HepG2 (cell line): ENCODE measurements at regions not wholly inside any gene's neighbourhood (a gene's known extent, or its start where the extent isn't known, plus 50 kb on each side); places are given as distances from the start of the nearest gene placed in this dataset.

Experiments used
- BRF2 ChIP-seq: sonication (generic); formaldehyde crosslinking; IDR thresholded peaks from 2 replicates; pipeline ENCODE4 v1.8.1; 2022; ENCODE audit warnings: mild to moderate bottlenecking, missing genetic modification reagents
- EEA1 ChIP-seq: sonication (generic); formaldehyde crosslinking; IDR thresholded peaks from 2 replicates; pipeline ENCODE4 v1.5.1; 2020; ENCODE audit warnings: mild to moderate bottlenecking, missing genetic modification reagents, borderline replicate concordance
- ETV5 ChIP-seq: IDR thresholded peaks from 2 replicates; pipeline ENCODE4 v1.6.1; 2018; ENCODE audit warnings: missing biosample characterization, missing genetic modification reagents, inconsistent platforms, borderline replicate concordance
- MTERF4 ChIP-seq: sonication (generic); formaldehyde crosslinking; IDR thresholded peaks from 2 replicates; pipeline ENCODE4 v1.8.0; 2023; ENCODE audit warnings: mild to moderate bottlenecking, missing genetic modification reagents
- MXD1 ChIP-seq: sonication (generic); formaldehyde crosslinking; IDR thresholded peaks from 2 replicates; pipeline ENCODE4 v1.4.0; 2020; ENCODE audit warnings: mild to moderate bottlenecking, missing genetic modification reagents
- SMARCC2 ChIP-seq: fragments of 450-650 bp; IDR thresholded peaks from 2 replicates; pipeline ENCODE4 v1.6.1; 2017; ENCODE audit warnings: antibody characterized with exemption, mild to moderate bottlenecking
- WIZ ChIP-seq: sonication (generic); formaldehyde crosslinking; IDR thresholded peaks from 2 replicates; pipeline ENCODE4 v1.5.1; 2020; ENCODE audit warnings: mild to moderate bottlenecking, missing genetic modification reagents
- ZC3H4 ChIP-seq: sonication (generic); formaldehyde crosslinking; IDR thresholded peaks from 2 replicates; pipeline ENCODE4 v1.4.0; 2020; ENCODE audit warnings: missing genetic modification reagents, borderline replicate concordance
- ZNF337 ChIP-seq: sonication (generic); formaldehyde crosslinking; IDR thresholded peaks from 2 replicates; pipeline ENCODE4 v1.5.1; 2020; ENCODE audit warnings: missing genetic modification reagents, low read depth, mild to moderate bottlenecking, borderline replicate concordance
- ZNF550 ChIP-seq: sonication (generic); formaldehyde crosslinking; IDR thresholded peaks from 2 replicates; pipeline ENCODE4 v1.4.0; 2020; ENCODE audit warnings: mild to moderate bottlenecking, missing genetic modification reagents, borderline replicate concordance
- ZNF879 ChIP-seq: sonication (generic); formaldehyde crosslinking; IDR thresholded peaks from 2 replicates; pipeline ENCODE4 v1.8.1; 2023; ENCODE audit warnings: missing genetic modification reagents
- TF ChIP-seq, protein P1 (sequence below): sonication (generic); formaldehyde crosslinking; IDR thresholded peaks from 2 replicates; pipeline ENCODE4 v1.4.0; 2020; ENCODE audit warnings: mild to moderate bottlenecking, missing genetic modification reagents

- TF ChIP-seq, protein P1, sequence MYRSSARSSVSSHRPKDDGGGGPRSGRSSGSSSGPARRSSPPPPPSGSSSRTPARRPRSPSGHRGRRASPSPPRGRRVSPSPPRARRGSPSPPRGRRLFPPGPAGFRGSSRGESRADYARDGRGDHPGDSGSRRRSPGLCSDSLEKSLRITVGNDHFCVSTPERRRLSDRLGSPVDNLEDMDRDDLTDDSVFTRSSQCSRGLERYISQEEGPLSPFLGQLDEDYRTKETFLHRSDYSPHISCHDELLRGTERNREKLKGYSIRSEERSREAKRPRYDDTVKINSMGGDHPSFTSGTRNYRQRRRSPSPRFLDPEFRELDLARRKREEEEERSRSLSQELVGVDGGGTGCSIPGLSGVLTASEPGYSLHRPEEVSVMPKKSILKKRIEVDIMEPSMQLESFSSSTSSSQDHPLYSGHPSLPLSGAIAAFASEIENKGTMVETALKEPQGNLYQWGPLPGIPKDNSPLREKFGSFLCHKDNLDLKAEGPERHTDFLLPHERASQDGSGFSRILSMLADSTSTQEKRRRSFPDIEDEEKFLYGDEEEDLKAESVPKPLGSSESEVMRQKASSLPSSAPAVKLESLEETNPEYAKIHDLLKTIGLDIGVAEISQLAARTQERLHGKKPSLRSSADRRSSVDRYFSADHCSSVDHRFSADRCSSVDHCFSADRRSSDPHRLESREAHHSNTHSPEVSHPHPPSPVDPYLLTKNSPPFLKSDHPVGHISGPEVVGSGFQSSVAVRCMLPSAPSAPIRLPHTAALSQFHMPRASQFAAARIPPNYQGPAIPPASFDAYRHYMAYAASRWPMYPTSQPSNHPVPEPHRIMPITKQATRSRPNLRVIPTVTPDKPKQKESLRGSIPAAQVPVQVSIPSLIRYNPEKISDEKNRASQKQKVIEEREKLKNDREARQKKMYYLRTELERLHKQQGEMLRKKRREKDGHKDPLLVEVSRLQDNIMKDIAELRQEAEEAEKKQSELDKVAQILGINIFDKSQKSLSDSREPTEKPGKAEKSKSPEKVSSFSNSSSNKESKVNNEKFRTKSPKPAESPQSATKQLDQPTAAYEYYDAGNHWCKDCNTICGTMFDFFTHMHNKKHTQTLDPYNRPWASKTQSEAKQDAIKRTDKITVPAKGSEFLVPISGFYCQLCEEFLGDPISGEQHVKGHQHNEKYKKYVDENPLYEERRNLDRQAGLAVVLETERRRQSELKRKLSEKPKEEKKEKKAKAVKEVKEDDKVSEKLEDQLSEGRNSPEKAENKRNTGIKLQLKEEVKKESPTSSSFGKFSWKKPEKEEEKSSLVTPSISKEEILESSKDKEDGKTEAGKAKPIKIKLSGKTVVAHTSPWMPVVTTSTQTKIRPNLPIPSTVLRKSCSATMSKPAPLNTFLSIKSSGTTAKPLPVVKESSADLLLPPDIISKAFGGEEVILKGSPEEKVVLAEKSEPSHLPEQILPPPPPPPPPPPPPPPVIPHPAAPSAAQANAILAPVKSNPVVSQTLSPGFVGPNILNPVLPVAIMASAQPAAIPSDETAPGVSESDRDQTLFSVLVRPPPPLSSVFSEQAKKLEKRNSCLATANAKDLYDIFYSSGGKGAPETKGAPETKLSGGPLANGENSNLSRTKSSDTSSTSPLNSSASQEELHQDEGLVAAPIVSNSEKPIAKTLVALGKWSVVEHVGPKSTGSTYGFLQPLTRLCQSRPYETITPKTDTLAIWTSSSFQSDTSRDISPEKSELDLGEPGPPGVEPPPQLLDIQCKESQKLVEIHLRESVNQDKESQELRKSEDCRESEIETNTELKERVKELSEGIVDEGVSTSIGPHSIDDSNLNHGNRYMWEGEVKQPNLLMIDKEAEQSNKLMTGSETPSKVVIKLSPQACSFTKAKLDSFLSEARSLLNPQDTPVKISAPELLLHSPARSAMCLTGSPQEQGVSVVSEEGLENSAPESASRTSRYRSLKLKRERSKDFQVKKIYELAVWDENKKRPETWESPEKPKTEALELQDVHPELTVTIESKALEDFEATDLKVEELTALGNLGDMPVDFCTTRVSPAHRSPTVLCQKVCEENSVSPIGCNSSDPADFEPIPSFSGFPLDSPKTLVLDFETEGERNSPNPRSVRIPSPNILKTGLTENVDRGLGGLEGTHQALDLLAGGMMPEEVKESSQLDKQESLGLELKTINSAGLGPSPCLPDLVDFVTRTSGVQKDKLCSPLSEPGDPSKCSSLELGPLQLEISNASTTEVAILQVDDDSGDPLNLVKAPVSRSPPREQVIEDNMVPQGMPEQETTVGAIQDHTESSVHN = no peak
- TF ChIP-seq ZNF879 (CRISPR knock-in tag) = no peak
- no peak for TF ChIP-seq BRF2 (CRISPR knock-in tag)
- TF ChIP-seq ZNF550 (CRISPR knock-in tag) = no peak
- TF ChIP-seq ZC3H4 = no peak
- 0 out of 2 replicates have a peak, but pooled peaks have one; percentile 61 for TF ChIP-seq EEA1 (CRISPR knock-in tag)
- TF ChIP-seq SMARCC2 = no peak
- TF ChIP-seq MXD1 (CRISPR knock-in tag) = no peak
- TF ChIP-seq ETV5 (CRISPR knock-in tag) = peak; percentile 28; the same call in 1 of the 2 replicates
- no peak; the same call in 1 of the 2 replicates for TF ChIP-seq MTERF4 (CRISPR knock-in tag)
- no peak for TF ChIP-seq ZNF337
- TF ChIP-seq WIZ = no peak
These were observed 225.1 kb upstream of the C2CD4B start, which contains the start of gene TLN2 (continued) for GRCh38 chr15:62389885-62390790.
